ENCODE measurements at regions not wholly inside any gene's neighbourhood (a gene's known extent, or its start where the extent isn't known, plus 50 kb on each side); places are given as distances from the start of the nearest gene placed in this dataset.

- DNase-seq (ENCODE audit: low spot score) (no peak), ATAC-seq (no peak), FAIRE-seq (no peak)
- ChIA-PET CTCF (ENCODE audit: low intra/inter-chr PET ratio, low total read pairs) (no interaction called here), POLR2A (no interaction called here)
- H3K9ac ChIP-seq (ENCODE audit: insufficient read depth, low read depth, low read length), result no peak overlapping the region
- TF ChIP-seq SETDB1 (CRISPR knock-in tag; IDR thresholded peaks at IDR 0.05; ENCODE audit: borderline replicate concordance), result no peak
- no peak for TF ChIP-seq CBX2 (IDR thresholded peaks at IDR 0.05; ENCODE audit: low read depth, low read length)
- TF ChIP-seq CBX2 (CRISPR knock-in tag; IDR thresholded peaks at IDR 0.05; ENCODE audit: low read depth), result no peak
- peak; percentile 39; the same call in 1 of the 2 replicates for TF ChIP-seq MNT (IDR thresholded peaks at IDR 0.05)
- no peaks in the 10 kb centered on the region; a peak in 1 of 5 replicates for H3K27me3 ChIP-seq (ENCODE audit: control insufficient read depth in 1 of 2, insufficient read depth in 2 of 2, low read length in 2 of 2)
- H3K27ac ChIP-seq (ENCODE audit: extremely low read length, insufficient read depth, low read length), result no peak overlapping the region
- H4K20me1 ChIP-seq (ENCODE audit: insufficient read depth, low read length), result no peaks in the 10 kb centered on the region
- H3K4me3 ChIP-seq (replicated peaks in 1 of 3; ENCODE audit: insufficient read depth in 1 of 3, low read depth in 2 of 3, low read length in 3 of 3), result no peak overlapping the region
- no TSS peak for BruUV-seq (replicated peaks)
- 66% methylated on average over 4 of the region's 5 CpGs for WGBS (ENCODE audit: low lambda C conversion rate)
- intact Hi-C loops (cut with micrococcal nuclease; ENCODE audit: unreplicated experiment) (no loop called here), in situ Hi-C loops (cut with HindIII; ENCODE audit: extremely low pct_ligation_motif_present, low pct_unique_long_range_greater_than_20kb) (no loop called here)
- H3K36me3 ChIP-seq (replicated peaks in 1 of 2; ENCODE audit: control insufficient read depth in 1 of 2, insufficient read depth in 2 of 2, low read length in 2 of 2), result no peaks in the 10 kb centered on the region
- H2AFZ ChIP-seq (ENCODE audit: low read length), result no peak overlapping the region
- no peaks in the 10 kb centered on the region for H3K79me2 ChIP-seq (ENCODE audit: insufficient read depth, low read length)
- H3K4me2 ChIP-seq (ENCODE audit: low read depth, low read length), result no peak overlapping the region
- no peaks in the 10 kb centered on the region for H3K9me3 ChIP-seq (ENCODE audit: low read length)
- no peaks in the 10 kb centered on the region for H3K4me1 ChIP-seq (ENCODE audit: insufficient read depth, low read length)
Observed at GRCh38 chr2:65710356-65710755, 278.0 kb upstream of the SPRED2 start.

GRCh38 chr2:65708086-65708485, 275.7 kb upstream of the SPRED2 start:
- ChIA-PET POLR2A (no interaction called here), CTCF (ENCODE audit: low intra/inter-chr PET ratio, low total read pairs) (no interaction called here)
- intact Hi-C loops (cut with micrococcal nuclease; ENCODE audit: unreplicated experiment) (no loop called here), in situ Hi-C loops (cut with HindIII; ENCODE audit: extremely low pct_ligation_motif_present, low pct_unique_long_range_greater_than_20kb) (no loop called here)
- Histone ChIP-seq H3K27ac (ENCODE audit: extremely low read length, insufficient read depth, low read length) (no peak overlapping the region), H4K20me1 (ENCODE audit: insufficient read depth, low read length) (no peaks in the 10 kb centered on the region), H2AFZ (ENCODE audit: low read length) (no peak overlapping the region), H3K79me2 (ENCODE audit: insufficient read depth, low read length) (no peaks in the 10 kb centered on the region), H3K4me2 (ENCODE audit: low read depth, low read length) (no peak overlapping the region), H3K9me3 (ENCODE audit: low read length) (no peaks in the 10 kb centered on the region), H3K36me3 (replicated peaks in 1 of 2; ENCODE audit: control insufficient read depth in 1 of 2, insufficient read depth in 2 of 2, low read length in 2 of 2) (no peaks in the 10 kb centered on the region), H3K4me3 (replicated peaks in 1 of 3; ENCODE audit: insufficient read depth in 1 of 3, low read depth in 2 of 3, low read length in 3 of 3) (no peak overlapping the region), H3K27me3 (ENCODE audit: control insufficient read depth in 1 of 2, insufficient read depth in 2 of 2, low read length in 2 of 2) (no peaks in the 10 kb centered on the region), H3K9ac (ENCODE audit: insufficient read depth, low read depth, low read length) (no peak overlapping the region), H3K4me1 (ENCODE audit: insufficient read depth, low read length) (no peaks in the 10 kb centered on the region)
- BruUV-seq (replicated peaks), result no TSS peak
- DNase-seq (ENCODE audit: low spot score), result no peak
- no peak for FAIRE-seq
- WGBS (ENCODE audit: low lambda C conversion rate), result 27% methylated on average over 3 of the region's 3 CpGs
- ATAC-seq, result no peak
- TF ChIP-seq RARA (CRISPR knock-in tag; IDR thresholded peaks at IDR 0.05) (no peak), POGK (CRISPR knock-in tag; conservative IDR thresholded peaks at IDR 0.05) (no peak), ZBTB1 (CRISPR knock-in tag; IDR thresholded peaks at IDR 0.05; ENCODE audit: borderline replicate concordance) (no peak), BRF2 (CRISPR knock-in tag; IDR thresholded peaks at IDR 0.05) (no peak), ZNF296 (CRISPR knock-in tag; conservative IDR thresholded peaks at IDR 0.05) (no peak), ZNF558 (CRISPR knock-in tag; IDR thresholded peaks at IDR 0.05; ENCODE audit: borderline replicate concordance) (no peak), ZNF607 (CRISPR knock-in tag; IDR thresholded peaks at IDR 0.05; ENCODE audit: borderline replicate concordance) (no peak), KLF11 (CRISPR knock-in tag; IDR thresholded peaks at IDR 0.05) (no peak), ZNF136 (CRISPR knock-in tag; IDR thresholded peaks at IDR 0.05; ENCODE audit: low read depth) (no peak), ZNF644 (CRISPR knock-in tag; IDR thresholded peaks at IDR 0.05; ENCODE audit: low read depth) (no peak), GATA4 (IDR thresholded peaks at IDR 0.05; ENCODE audit: borderline replicate concordance, low read depth) (no peak), FOXA1 (IDR thresholded peaks at IDR 0.05) (no peak), FOXA1 (CRISPR knock-in tag; IDR thresholded peaks at IDR 0.05) (no peak), ZNF777 (CRISPR knock-in tag; IDR thresholded peaks at IDR 0.05) (no peak)
